ENCODE measurements at regions not wholly inside any gene's neighbourhood (a gene's known extent, or its start where the extent isn't known, plus 50 kb on each side); places are given as distances from the start of the nearest gene placed in this dataset.
A peak's percentile ranks its signal among the peaks of the same experiment; 100 is the strongest.

GRCh38 chr4:67106861-67107460 is 438.3 kb downstream of the CENPC start:
- no peak for DNase-seq

GRCh38 chr4:67104145-67104544 is 441.2 kb downstream of the CENPC start:
- DNase-seq, result no peak

GRCh38 chr4:67103001-67103747 is 442.1 kb downstream of the CENPC start:
- no peak for DNase-seq

- DNase-seq, result no peak
Measured at GRCh38 chr4:67101612-67102011, 443.7 kb downstream of the CENPC start.

GRCh38 chr4:67092351-67092750 is 453.0 kb downstream of the CENPC start:
- DNase-seq, result no peak

GRCh38 chr4:67091673-67092072 is 453.6 kb downstream of the CENPC start:
- no peak for DNase-seq

GRCh38 chr4:67087897-67088296 is 457.4 kb downstream of the CENPC start:
- peak; percentile 1 for DNase-seq

- DNase-seq, result no peak
Measured at GRCh38 chr4:67084783-67085182, 460.5 kb downstream of the CENPC start.

GRCh38 chr4:67083496-67083895 is 461.8 kb downstream of the CENPC start:
- DNase-seq, result no peak

- no peak for DNase-seq
Measured at GRCh38 chr4:67082746-67083145, 462.6 kb downstream of the CENPC start.

GRCh38 chr4:67080046-67080557 is 465.2 kb downstream of the CENPC start:
- no peak for DNase-seq

GRCh38 chr4:67071641-67072040 is 473.7 kb downstream of the CENPC start:
- no peak for DNase-seq

GRCh38 chr4:67055319-67055718 is 490.0 kb downstream of the CENPC start:
- no peak for DNase-seq

- no peak for DNase-seq
Measured at GRCh38 chr4:67054896-67055295, 490.4 kb downstream of the CENPC start.

GRCh38 chr4:67052814-67053675 is 492.3 kb downstream of the CENPC start:
- no peak for DNase-seq

- no peak for DNase-seq
Measured at GRCh38 chr4:67051000-67051789, 494.1 kb downstream of the CENPC start.

- no peak for DNase-seq
Measured at GRCh38 chr4:67049446-67049845, 495.9 kb downstream of the CENPC start.

- no peak for DNase-seq
Measured at GRCh38 chr4:67048530-67048929, 496.8 kb downstream of the CENPC start.

- DNase-seq, result no peak
Measured at GRCh38 chr4:67040315-67040714, 505.0 kb downstream of the CENPC start.

GRCh38 chr4:67038228-67038566 is 507.1 kb downstream of the CENPC start:
- DNase-seq, result no peak

- no peak for DNase-seq
Measured at GRCh38 chr4:67037504-67038227, 507.6 kb downstream of the CENPC start.

GRCh38 chr4:67036791-67037190 is 508.5 kb downstream of the CENPC start:
- DNase-seq, result no peak
